Nucleus accumbens (tissue), 56 donors: ENCODE measurements at regions not wholly inside any gene's neighbourhood (a gene's known extent, or its start where the extent isn't known, plus 50 kb on each side); places are given as distances from the start of the nearest gene placed in this dataset.
"Not testable (repeated sequence)": the region's sequence is repeated elsewhere in the genome, so short reads cannot be mapped to it uniquely, and the experiment has no call there.

Source experiments
- DNase-seq, 56 donors: peaks; one replicate each; lab custom pipeline; 2025; lab: John Stamatoyannopoulos, UW

DNA sequence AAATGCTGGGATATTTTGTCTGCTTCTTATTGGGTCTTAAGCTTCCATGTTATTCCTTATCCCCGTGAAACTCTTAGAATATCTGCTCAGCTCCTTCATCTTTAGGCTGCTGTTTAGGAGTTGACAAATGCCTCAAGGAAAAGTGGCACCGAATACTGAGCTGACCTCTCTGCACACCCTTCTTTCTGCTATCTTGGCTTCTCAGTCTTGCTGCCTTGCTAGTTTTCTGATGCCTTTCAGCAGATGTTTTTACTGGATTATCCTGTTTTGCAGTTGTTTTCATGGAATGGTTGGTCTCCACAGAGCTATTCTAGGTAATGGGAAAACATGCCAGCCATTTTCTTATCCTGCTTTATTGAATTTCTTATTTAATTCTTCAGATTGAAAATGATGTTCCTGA lies 86.3 kb downstream of the GYPE start:
- no peak for DNase-seq

DNA sequence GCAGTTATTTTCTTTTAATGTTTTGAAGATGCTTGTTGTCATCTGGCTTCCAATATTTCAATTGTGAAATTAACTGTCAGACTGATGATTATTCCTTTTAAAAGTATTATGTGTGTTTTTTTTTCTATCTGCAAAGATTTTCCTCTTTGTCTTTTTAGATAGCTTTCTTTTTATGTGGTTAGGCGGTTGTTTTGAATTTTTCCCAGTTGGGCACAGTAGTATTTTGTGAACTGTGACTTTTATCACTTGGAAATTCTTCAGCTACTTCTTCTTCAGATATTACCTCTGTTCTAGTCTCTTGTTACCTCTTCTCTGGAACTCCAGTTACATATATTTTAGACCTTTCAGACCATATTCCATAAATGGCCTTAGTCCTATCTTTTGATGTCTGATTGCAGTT lies 87.5 kb downstream of the GYPE start:
- not testable (repeated sequence) for DNase-seq

DNA sequence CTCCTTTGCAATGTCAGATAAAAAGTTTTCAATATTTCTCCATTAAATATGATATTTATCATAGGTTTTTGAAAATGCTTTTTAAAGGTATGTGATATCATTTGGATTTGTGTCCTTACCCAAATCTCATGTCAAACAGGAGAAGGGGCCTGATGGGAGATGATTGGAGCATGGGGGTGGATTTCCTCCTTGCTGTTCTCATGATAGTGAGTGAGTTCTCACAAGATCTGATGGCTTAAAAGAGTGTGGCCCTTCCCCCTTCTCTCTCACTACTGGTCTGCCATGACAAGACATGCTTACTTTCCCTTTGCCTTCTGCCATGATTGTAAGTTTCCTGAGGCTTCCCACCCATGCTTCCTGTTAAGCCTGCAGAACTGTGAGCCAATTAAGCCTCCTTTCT lies 90.0 kb downstream of the GYPE start:
- not testable (repeated sequence) for DNase-seq

DNA sequence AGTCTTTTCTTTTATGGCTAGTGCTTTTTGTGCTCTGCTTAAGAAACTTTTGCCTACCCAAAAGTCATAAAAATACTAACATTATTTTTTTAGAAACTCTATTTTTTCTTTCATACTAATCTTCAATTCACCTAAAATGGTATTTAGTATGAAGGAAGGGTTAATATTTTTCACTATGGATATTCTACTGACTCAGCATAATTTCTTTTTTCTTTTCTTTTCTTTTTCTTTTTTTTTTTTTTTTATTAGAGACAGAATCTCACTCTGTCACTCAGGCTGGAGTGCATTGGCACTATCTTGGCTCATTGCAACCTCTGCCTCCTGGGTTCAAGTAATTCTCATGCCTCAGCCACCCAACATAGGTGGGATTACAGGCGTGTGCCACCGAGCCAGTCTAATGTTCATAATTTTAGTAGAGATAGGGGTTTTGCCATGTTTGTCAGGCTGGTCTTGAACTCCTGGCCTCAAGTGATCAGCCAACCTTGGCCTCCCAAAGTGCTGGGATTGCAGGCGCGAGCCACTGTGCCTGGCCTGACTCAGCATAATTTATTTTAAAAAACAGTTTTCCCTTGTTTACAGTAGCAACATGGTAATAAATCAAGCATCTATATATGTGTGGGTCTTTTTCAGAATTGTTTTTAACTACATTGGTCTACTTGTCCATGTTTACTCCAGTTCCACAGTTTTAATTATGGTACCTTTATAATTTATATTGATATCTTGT lies 91.8 kb downstream of the GYPE start:
- DNase-seq: not testable (repeated sequence)

DNA sequence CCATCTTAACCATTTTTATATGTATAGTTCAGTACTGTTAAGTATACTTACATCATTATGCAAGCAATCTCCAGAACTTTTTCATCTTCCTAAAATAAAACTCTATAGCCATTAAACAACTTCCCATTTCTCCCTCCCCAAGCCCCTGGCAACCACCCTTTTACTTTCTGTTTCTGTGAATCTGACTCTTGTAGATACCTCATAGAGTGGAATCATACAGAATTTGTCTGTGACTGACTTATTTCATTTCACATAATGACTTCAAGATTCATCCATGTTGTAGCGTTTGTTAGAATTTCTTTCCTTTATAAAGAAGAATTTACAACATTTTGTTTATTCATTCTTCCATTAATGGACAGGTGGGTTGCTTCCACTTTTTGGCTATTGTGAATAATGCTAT lies 91.2 kb upstream of the FREM3 start:
- not testable (repeated sequence) for DNase-seq

DNA sequence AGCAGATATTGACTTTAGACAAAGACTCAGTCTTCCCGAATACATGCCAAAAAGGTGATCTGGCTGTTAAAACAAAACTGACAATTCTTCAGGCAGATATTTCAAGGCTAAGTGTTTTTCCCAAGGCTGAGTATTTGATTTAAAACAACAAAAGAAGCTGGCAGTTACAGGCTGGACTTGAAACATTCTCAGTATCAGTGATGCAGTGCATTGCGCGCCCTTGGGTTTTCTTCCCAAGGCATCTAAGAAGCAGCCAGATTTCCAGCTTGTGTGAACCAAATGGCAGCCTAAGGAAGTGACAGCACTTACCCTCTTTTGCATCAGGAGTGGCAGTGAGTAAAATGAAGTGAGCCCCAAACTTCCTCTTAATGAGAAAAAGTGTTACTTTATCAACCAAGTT lies 90.0 kb upstream of the FREM3 start:
- not testable (repeated sequence) for DNase-seq

DNA sequence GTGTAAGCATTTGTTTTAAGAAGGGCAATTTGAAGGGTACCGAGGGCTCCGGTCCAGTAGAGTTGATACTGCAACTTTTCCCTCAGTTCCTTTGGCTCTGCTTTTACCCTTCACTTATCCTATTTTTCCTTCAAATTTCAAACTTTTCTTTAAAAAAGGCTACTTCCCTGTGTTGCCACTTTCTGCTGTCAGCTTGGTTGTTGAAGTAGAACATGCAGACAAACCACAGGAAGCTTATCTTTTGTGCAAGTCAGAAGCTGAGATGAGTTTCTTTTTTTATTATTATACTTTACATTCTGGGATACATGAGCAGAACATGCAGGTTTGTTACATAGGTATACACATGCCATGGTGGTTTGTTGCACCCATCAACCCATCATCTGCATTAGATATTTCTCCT lies 89.1 kb upstream of the FREM3 start:
- DNase-seq: not testable (repeated sequence)

DNA sequence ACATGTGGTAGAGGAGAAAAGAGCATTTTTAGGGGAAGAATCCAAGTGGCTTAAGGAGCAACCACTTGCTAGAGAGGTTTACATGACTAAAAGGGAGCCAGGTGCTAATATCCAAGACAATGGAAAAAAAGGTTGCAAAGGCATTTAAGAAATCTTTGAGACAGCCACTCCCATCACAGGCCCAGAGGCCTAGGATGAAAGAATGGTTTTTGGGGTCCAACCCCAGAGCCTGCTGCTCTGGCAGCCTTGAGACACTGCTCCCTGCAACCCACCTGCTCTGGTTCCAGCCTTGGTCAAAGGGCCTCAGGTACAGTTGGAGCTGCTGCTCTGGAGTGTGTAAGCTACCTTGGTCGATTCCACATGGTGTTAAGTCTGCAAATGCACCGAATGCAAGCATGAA lies 84.1 kb upstream of the FREM3 start:
- DNase-seq: no peak

DNA sequence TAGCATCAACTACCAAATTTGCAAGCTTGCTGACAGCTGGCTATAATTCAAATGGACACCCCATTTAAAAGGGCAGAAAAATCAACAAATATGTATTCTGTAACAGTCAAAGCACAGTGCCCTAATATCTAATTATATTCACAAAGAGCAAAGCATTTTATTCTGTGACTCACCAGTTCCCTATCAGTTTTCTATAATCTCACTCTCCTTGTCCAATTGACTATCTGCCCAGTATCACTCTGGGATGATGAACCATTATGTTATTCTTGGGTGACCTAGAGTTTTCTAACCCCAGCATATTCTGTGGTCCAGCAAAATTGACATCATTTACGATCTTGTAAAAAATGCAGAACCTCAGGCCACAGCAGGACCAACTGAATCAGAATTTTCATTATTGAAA lies 82.0 kb upstream of the FREM3 start:
- no peak for DNase-seq

DNA sequence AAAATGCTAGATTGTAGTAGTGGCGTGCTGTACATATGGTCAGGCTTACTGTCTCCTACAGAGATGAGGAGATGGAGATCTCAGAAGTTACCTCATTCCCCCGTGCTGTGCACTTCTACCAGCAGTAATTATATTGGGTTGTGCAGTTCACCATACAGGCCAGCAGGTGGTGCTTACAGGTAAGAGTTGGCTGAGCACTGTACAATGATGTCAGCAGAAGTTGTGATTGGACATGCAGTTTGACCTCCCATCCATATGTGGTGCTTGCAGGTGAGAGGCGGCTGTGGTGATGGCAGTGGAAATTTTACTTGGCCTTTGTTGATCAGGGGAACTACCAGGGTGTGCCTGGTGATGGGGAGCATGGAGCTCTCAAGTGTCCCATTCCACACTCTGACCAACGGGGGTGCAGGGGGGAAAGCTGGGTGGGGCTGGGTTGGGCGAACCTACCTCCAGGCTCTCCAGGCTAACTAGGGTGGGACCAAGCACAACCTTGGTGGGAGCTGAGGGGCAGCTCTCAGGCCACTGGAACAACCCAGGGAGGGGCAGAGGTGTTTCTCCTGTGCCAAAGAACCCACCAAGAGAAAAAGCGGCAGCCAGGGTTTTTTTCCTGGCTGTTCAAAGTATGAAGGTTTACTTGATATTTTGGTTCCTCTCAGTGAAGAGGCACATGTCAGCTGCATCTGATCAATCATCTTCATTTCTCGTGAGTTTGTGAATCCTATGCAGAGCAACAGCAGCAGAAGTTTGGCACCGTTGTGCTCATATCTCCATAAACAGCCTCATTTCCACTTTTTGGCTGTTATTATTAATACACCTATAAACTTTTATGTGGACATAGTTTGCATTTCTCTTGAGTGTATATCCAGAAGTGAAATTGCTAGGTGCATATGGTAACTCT lies 73.8 kb upstream of the FREM3 start:
- peak in 4 of 56 donors; percentile 3 to 5 (median 4) for DNase-seq

DNA sequence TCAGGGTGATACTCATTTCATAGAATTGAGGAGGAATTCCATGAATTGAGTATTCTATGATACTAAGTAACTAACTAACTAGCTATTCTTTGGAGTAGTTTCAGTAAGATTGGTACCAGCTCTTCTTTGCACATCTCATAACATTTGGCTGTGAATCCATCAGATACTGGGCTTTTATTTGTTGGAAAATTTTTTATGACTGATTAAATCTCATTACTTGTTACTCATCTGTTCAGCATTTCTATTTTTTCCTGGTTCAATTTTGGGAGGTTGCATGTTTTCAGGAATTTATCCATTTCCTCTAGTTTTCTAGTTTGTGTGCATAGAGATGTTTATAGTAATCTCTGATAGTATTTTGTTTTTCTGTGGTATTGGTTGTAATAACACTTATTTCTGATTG lies 70.8 kb upstream of the FREM3 start:
- no peak for DNase-seq

DNA sequence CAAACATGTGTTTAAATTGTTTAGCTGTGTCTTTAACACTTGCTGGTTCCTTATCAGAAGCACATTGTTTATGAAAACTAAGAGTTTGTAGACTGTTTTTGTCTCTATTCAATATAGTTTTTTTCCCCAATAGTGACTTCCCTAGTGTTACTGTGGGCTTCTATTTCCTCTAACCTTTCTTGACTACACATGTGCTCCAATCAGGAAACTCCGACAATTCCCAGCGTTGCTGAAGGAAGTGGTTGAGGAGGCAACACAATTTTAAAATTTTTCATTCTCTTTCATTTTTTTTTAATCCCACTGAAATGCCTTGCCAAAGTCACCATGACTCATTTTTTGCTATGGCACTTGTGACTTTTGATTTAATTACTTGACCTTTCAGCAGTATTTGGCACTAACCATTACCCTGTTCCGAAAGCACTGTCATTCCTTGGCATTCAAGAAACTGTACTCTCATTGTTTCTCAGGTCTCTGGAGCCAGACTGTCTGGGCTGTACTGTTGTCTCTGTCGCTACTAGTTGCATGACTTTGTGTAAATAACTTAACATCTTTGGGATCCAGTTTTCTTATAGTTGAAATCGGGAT lies 67.6 kb upstream of the FREM3 start:
- DNase-seq: no peak

DNA sequence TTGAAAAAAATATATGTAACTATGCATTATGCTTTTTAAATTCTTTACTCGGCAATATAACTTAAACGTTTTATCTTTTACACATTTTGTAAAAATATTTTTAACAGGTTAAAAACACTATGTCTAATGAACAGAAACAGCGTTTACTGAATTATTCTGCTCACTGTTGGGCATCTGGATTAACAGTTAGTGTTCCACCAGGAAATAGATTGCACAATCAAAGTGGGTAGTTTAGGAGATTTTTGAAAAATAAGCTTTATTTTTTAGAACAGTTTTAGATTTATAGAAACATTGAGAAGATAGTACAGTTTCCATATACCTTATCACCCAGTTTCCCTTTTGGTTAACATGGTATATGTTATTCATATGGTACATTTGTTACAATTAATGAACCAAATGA lies 63.1 kb upstream of the FREM3 start:
- no peak for DNase-seq

DNA sequence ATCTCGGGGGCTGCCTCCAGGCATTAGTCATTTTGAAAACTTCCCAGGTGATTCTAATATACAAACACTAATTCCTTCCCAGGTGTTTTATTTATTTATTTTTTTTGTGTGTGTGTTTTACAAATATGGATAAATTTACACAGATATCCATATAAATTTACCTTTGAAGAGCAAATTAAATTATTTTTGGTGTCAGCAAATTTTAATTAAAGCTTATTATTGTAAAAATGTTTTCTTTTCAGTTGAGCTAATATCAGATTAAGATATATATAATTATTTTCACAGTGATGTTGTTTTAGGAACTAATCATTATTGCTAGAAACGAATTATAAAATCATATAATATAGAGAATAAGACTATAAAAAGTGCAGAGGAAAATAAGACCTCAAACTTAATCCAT lies 62.0 kb upstream of the FREM3 start:
- DNase-seq: no peak
